Endothelial cell of umbilical vein (primary cell): ENCODE measurements at regions not wholly inside any gene's neighbourhood (a gene's known extent, or its start where the extent isn't known, plus 50 kb on each side); places are given as distances from the start of the nearest gene placed in this dataset.

Source experiments
- BruUV-seq: library from RNA; stranded (reverse); fragments of 400-500 nt; replicated peaks from 2 replicates; lab custom pipeline; 2021; lab: Mats Ljungman, UMichigan
- CTCF ChIA-PET: fragments of 300-600, 350-600 bp; sonication (Branson Sonifier 250); formaldehyde crosslinking; loops from one replicate; lab custom pipeline; 2021; ENCODE audit warnings: antibody characterized with exemption, inconsistent platforms; lab: Charles Lee
- POLR2A ChIA-PET: fragments of 300-600, 350-600 bp; sonication (Branson Sonifier 250); formaldehyde crosslinking; loops from one replicate; lab custom pipeline; 2021; ENCODE audit warnings: antibody characterized with exemption, inconsistent platforms; lab: Charles Lee
- DNase-seq: peaks from one replicate; pipeline ENCODE4 v3.0.0-alpha.2; 2011; ENCODE audit warnings: low read depth, low spot score
- FAIRE-seq: peaks from 2 replicates; lab custom pipeline; 2011; peaks lifted over from hg19 to GRCh38; lab: Jason Lieb, UNC
- H2AFZ ChIP-seq: 2 replicates; pipeline ENCODE4 v1.6.0; 2012; ENCODE audit warnings: low read depth, low read length, control low read depth, inconsistent platforms
- H3K27ac ChIP-seq: 2 replicates; pipeline ENCODE4 v1.5.1; 2011; ENCODE audit warnings: low read depth, mild to moderate bottlenecking, control low read depth, low read length, moderate library complexity; ENCODE audit not compliant: insufficient read depth
- H3K27me3 ChIP-seq, 2 experiments: 2 replicates each; pipeline versions ENCODE4 v1.6.0 to v1.6.1; 2011; ENCODE audit warnings: low read length in 2 of 2, mixed read lengths in 1 of 2; ENCODE audit not compliant: control insufficient read depth in 2 of 2, insufficient read depth in 2 of 2
- H3K36me3 ChIP-seq, 2 experiments: 2 replicates in 1 of 2; 3 replicates in 1 of 2; pipeline ENCODE4 v1.5.1; 2011; ENCODE audit warnings: low read length in 2 of 2, mild to moderate bottlenecking in 1 of 2, moderate library complexity in 1 of 2; ENCODE audit not compliant: control insufficient read depth in 2 of 2, insufficient read depth in 2 of 2; ENCODE audit errors: extremely low read depth in 1 of 2
- H3K4me1 ChIP-seq: 3 replicates; pipeline ENCODE4 v1.5.1; 2011; ENCODE audit warnings: mild to moderate bottlenecking, low read length; ENCODE audit not compliant: control insufficient read depth, insufficient read depth; ENCODE audit errors: extremely low read depth
- H3K4me2 ChIP-seq: 2 replicates; pipeline ENCODE4 v1.6.1; 2011; ENCODE audit warnings: low read length, control low read depth, mixed read lengths; ENCODE audit not compliant: insufficient read depth
- H3K4me3 ChIP-seq, 3 experiments: fragments of 200-600 bp in 1 of 3; sonication (generic), shearing (Covaris generic) in 1 of 3; replicated peaks in 1 of 3; 2 replicates each; pipeline ENCODE4 v1.5.1; 2011 to 2016; ENCODE audit warnings: control low read depth in 3 of 3, low read length in 3 of 3, mild to moderate bottlenecking in 2 of 3, inconsistent platforms in 1 of 3, low read depth in 1 of 3, moderate library complexity in 1 of 3; ENCODE audit not compliant: insufficient read depth in 1 of 3
- H3K79me2 ChIP-seq: 2 replicates; pipeline ENCODE4 v1.6.0; 2012; ENCODE audit warnings: low read length, inconsistent platforms; ENCODE audit not compliant: control insufficient read depth, insufficient read depth
- H3K9ac ChIP-seq: replicated peaks from 2 replicates; pipeline ENCODE3; 2011; ENCODE audit warnings: low read length, control low read depth; ENCODE audit not compliant: insufficient read depth; ENCODE audit errors: extremely low read depth
- H3K9me1 ChIP-seq: replicated peaks from 3 replicates; pipeline ENCODE4 v1.6.0; 2011; ENCODE audit warnings: mild to moderate bottlenecking, low read length; ENCODE audit not compliant: control insufficient read depth, insufficient read depth; ENCODE audit errors: extremely low read depth
- H3K9me3 ChIP-seq: replicated peaks from 2 replicates; pipeline ENCODE4 v1.5.1; 2012; ENCODE audit warnings: low read length, inconsistent platforms; ENCODE audit not compliant: control insufficient read depth, insufficient read depth
- H4K20me1 ChIP-seq: replicated peaks from 2 replicates; pipeline ENCODE3; 2011; ENCODE audit warnings: mild to moderate bottlenecking, low read length; ENCODE audit not compliant: control insufficient read depth, insufficient read depth; ENCODE audit errors: extremely low read depth
- EZH2 ChIP-seq: IDR thresholded peaks from 2 replicates; pipeline ENCODE4 v1.6.1; 2012; ENCODE audit warnings: borderline replicate concordance, low read depth, mild to moderate bottlenecking, moderate library complexity, low read length, inconsistent platforms; ENCODE audit not compliant: severe bottlenecking
- FOS ChIP-seq: IDR thresholded peaks from 2 replicates; pipeline ENCODE4 v1.6.1; 2011; ENCODE audit warnings: mild to moderate bottlenecking, low read length, moderate library complexity, borderline replicate concordance; ENCODE audit not compliant: insufficient read depth
- GATA2 ChIP-seq: IDR thresholded peaks from 2 replicates; pipeline ENCODE4 v1.7.0; 2011; ENCODE audit warnings: low read depth, mild to moderate bottlenecking, moderate library complexity, mixed read lengths, low read length; ENCODE audit not compliant: insufficient read length, insufficient read depth
- JUN ChIP-seq: IDR thresholded peaks from 2 replicates; pipeline ENCODE4 v1.6.1; 2011; ENCODE audit warnings: borderline replicate concordance, low read depth; ENCODE audit not compliant: insufficient read length, insufficient read depth
- MYC ChIP-seq: IDR thresholded peaks from one replicate; pipeline ENCODE4 v1.6.1; 2011; ENCODE audit warnings: mild to moderate bottlenecking, low read depth, low read length
- POLR2A ChIP-seq: IDR thresholded peaks from 2 replicates; pipeline ENCODE4 v1.6.1; 2012; ENCODE audit warnings: low read depth, mild to moderate bottlenecking, control low read depth, low read length
- POLR2AphosphoS5 ChIP-seq: IDR thresholded peaks from 2 replicates; pipeline ENCODE4 v1.6.1; 2012; ENCODE audit warnings: low read depth, mild to moderate bottlenecking, control low read depth, low read length, moderate library complexity; ENCODE audit not compliant: insufficient read depth
- dilution Hi-C: fragments of 300-500 bp; cut with MboI; formaldehyde crosslinking; loops from one replicate; pipeline ENCODE4 v1.15.0; 2019; ENCODE audit warnings: low sequenced_read_pairs; ENCODE audit not compliant: extremely low pct_ligation_motif_present
- intact Hi-C: fragments of 100-400 bp; cut with micrococcal nuclease; formaldehyde crosslinking; loops from one replicate; pipeline ENCODE4 v1.10.0; 2022
- TF ChIP-seq, protein P1 (sequence below): IDR thresholded peaks from 2 replicates; pipeline ENCODE4 v1.6.1; 2011; ENCODE audit not compliant: insufficient read depth, insufficient read length
- TF ChIP-seq, protein P2 (sequence below), 2 donors: IDR thresholded peaks; 1 replicate in 1 of 2; 2 replicates in 1 of 2; pipeline ENCODE4 v1.5.1; 2011; ENCODE audit warnings: low read length in 2 of 2, mild to moderate bottlenecking in 2 of 2, moderate library complexity in 2 of 2, control low read depth in 1 of 2, inconsistent platforms in 1 of 2, low read depth in 1 of 2; ENCODE audit not compliant: insufficient read depth in 1 of 2; ENCODE audit errors: extremely low read depth in 1 of 2

DNA sequence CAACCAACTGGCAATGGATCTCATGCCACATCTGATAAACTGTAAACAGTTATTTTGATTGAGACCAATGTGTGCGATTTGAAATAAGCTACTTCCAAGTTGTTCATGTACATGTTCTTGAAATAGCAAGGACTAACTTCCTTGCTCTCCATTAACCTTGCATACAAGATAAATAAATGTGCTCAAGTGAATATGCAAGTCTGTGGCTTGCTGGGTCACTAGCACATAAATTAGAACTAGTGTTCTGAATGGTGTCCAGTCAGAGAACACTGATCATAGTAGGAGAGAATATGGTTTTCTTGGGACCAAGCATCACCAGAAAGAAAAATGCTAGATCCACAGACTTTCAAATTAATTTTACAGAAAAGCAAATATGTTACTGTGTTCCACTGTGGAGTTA, 640.0 kb upstream of the CCDC54 start:
- Histone ChIP-seq H3K9me3 (no peaks in the 10 kb centered on the region), H3K27me3 (no peaks in the 10 kb centered on the region), H3K4me3 (no peak overlapping the region), H3K9me1 (no peaks in the 10 kb centered on the region), H3K79me2 (no peaks in the 10 kb centered on the region), H4K20me1 (no peaks in the 10 kb centered on the region), H3K27ac (no peak overlapping the region), H3K4me2 (no peak overlapping the region), H3K4me1 (no peaks in the 10 kb centered on the region), H3K36me3 (no peaks in the 10 kb centered on the region), H3K9ac (no peak overlapping the region), H2AFZ (no peak overlapping the region)
- ChIA-PET CTCF (no interaction called here), POLR2A (no interaction called here)
- DNase-seq (no peak), FAIRE-seq (no peak)
- BruUV-seq, result no TSS peak
- no peak for TF ChIP-seq JUN
- no peak for TF ChIP-seq POLR2AphosphoS5
- TF ChIP-seq, protein P1, sequence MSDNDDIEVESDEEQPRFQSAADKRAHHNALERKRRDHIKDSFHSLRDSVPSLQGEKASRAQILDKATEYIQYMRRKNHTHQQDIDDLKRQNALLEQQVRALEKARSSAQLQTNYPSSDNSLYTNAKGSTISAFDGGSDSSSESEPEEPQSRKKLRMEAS, result no peak
- TF ChIP-seq FOS, result no peak
- no peak for TF ChIP-seq POLR2A
- TF ChIP-seq GATA2, result no peak
- no peak for TF ChIP-seq EZH2
- TF ChIP-seq, protein P2, sequence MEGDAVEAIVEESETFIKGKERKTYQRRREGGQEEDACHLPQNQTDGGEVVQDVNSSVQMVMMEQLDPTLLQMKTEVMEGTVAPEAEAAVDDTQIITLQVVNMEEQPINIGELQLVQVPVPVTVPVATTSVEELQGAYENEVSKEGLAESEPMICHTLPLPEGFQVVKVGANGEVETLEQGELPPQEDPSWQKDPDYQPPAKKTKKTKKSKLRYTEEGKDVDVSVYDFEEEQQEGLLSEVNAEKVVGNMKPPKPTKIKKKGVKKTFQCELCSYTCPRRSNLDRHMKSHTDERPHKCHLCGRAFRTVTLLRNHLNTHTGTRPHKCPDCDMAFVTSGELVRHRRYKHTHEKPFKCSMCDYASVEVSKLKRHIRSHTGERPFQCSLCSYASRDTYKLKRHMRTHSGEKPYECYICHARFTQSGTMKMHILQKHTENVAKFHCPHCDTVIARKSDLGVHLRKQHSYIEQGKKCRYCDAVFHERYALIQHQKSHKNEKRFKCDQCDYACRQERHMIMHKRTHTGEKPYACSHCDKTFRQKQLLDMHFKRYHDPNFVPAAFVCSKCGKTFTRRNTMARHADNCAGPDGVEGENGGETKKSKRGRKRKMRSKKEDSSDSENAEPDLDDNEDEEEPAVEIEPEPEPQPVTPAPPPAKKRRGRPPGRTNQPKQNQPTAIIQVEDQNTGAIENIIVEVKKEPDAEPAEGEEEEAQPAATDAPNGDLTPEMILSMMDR (IDR thresholded peaks at IDR 0.05; ENCODE audit: extremely low read depth in 1 of 2, insufficient read depth in 1 of 2, low read depth in 1 of 2, low read length in 2 of 2), result no peak
- TF ChIP-seq MYC, result no peak
- dilution Hi-C loops (no loop called here), intact Hi-C loops (no loop called here)
